ENCODE measurements at regions not wholly inside any gene's neighbourhood (a gene's known extent, or its start where the extent isn't known, plus 50 kb on each side); places are given as distances from the start of the nearest gene placed in this dataset.

DNA sequence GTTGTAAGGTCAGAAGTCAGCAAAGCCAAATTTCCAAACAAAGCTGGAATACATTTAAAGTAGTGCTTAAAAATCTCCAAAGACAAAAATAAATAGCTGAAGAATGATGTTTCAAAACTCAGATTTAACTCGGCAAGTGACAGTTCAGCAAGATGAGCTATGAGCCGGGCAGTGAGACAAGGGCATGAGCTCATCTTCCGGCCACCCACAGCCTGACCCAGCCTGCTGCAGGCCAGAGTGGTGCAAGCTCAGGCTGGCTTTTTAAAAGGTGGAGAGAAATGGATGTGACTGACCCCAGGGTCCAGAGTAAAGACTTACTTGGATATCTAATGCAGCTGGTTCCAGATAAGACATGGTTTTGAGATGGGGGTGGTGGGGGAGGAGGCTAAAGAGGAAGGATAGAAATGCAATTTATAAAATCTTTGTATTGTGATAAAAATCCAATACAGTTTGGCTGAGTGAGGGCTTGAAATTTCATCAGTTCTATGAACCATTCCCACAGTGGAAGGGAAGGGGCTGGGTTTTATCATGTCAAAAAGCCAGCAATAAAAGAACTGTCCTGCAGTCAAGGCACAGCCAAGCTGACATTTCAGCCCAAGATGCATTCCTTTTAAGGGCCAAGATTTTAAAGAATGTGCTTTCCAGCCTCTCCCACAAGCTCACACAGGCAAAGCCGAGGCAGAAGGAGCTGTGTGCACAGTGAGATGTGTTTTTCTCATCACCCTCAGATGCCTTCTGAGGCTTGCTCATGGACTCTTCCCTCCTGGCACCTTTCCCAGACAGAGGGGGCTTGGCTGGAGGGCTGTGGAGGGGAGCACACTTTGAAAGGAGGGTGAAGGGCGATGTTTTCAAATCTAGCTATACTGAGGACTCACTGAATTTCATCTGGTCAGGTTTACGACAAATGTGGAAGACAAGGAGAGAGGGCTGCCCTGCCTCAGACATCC is 97.9 kb upstream of the KLHL29 start:
- DNase-seq (ENCODE audit: low read depth in 2 of 2), result no peak

DNA sequence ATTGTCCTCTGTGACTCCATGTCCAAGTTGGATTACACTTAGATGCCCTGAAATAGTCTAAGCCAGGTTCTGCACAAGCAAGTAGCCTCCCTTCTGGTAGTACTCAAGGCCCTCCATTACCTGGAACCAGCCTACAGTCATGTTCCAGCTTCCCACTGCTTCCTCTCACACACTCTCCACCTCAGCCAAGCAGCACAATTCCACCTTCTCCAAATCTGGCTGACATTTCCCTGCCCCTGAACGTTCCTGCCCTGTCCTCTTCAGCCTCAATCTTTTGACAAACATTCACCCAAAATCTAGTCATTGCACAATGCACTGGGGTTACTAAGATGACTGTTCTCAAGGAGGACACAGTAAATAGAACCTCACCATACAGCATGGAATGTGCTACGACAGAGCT is 95.3 kb upstream of the KLHL29 start:
- DNase-seq (ENCODE audit: low read depth in 2 of 2), result no peak

DNA sequence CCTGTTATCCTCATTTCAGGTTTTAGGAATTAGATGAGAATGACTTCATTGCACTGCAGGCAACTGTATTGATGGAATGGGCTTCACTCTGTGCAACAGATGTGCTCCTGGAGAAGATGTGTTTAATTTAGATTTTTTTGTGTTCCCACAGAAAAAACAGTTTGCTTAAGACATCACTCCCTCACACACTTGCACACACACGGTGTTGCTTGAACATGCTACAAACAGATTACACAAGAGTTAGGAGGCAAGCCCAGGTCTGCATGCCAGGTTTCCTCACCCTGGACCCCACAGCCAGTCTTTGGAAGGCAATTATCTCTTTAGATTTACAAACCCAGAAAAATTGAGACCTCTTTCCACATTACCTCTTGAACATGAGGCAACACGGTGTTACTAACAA is 93.7 kb upstream of the KLHL29 start:
- no peak for DNase-seq (ENCODE audit: low read depth in 2 of 2)

DNA sequence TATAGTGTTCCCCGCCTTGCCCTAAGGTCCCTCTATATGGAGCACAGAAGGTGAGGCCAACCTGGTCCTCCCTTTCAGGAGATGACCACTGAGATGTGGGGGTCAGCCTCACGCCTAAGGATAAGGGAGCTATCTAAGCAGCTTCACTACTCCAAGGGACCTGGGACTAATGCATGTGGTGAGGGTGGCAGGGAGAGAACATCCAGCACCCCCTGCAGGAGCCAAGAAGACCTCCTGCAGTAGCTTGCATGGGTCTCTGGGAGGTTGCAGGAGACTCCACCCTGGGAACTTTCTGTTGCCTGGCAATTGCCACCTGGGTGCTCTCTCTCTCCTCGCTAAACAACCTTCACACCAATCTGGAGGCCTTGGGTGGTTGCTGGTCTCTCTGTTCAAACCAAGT is 93.0 kb upstream of the KLHL29 start:
- DNase-seq (ENCODE audit: low read depth in 2 of 2), result no peak

DNA sequence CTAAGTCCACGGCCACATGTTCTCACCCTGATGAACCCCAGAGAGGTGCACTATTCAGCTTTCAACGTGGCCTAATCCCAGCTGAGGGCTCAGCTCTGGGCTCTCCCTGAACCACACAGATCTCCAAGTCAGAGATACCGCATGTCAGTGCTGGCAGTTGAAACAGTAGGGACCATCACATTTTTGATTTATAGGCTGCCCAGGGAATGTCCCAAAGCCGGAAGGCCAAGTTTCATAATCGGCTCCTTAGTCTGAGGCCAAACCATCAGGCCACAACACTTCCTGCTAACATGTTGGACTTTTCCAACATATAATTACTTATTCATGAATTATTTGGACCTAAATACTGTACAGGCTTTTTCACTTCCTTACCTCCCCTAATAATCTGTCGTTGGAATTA is 91.9 kb upstream of the KLHL29 start:
- DNase-seq (ENCODE audit: low read depth in 2 of 2), result no peak

DNA sequence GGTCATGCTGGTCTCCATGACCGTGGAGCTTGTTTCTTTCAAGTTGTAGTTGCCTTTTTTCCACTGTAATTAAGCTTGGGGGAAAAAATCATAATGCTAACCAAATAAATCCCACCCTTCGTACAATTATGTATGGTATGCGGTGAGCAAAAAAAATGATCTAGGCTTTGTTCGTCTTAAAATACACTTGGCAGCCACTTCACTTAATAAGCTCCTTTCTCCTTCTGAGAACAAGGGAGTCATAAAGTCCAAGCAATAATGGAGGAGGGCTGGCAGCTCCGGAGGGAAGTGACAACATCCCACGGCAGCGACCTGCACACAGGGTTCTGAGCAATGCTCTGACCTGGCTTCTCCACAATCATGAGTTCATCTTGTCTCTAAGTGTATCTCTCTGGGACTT is 91.2 kb upstream of the KLHL29 start:
- DNase-seq (ENCODE audit: low read depth in 2 of 2), result no peak

DNA sequence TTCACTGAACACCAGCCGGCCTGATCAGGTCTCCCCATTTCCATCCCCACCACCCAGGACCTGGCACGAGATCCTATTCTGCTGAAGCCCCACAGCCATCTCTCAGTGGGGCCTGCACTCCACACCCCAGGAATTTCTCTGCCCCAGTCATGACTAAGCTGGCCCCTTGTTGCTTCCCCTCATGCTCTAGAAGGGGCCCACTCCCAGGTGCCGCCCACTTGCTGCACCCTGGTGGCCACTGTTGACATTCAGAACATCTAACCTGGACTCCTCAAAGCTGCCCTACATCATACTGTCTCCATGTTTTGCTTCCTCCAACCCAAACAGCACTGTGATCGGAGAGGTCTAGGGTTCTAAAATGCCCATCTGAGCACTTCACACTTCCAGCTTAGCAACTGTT is 90.7 kb upstream of the KLHL29 start:
- DNase-seq (ENCODE audit: low read depth in 2 of 2), result no peak

DNA sequence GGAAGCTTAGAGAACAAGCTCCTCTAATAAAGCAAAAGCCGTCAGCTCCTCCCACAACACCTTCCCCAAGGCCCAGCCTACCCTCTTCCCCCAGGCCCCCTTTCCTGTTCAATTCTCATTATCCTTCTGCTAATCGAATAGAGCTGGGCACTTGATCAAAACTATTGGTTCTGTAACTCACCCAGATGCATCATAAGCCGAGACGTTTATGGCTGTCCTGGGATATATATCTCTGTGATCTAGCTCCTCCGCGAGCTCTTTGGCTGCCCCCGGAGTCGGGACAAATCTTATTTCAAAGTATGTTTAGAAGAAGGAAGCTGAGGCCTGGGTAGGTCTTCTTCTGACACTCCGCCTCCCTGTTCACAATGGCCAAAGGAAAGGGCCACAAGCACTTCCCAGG is 88.3 kb upstream of the KLHL29 start:
- DNase-seq (ENCODE audit: low read depth in 2 of 2), result no peak

DNA sequence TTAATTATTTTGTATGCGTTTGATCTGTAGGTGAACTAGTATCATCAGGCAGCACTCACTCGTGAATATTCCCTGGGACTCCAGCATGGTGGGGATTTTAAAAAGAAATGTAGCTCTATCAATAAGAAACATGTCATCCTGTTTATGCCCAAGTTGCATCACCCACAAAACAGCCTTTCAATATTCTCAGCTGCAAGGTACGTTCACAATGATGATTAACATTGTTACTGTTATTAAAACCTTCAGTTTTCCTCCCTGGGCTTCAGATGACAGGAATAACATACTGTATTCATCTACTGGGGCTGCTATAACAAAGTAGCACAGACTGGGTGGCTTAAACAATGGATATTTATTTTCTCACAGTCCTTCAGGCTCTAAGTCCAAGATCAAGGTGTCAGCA is 87.9 kb upstream of the KLHL29 start:
- DNase-seq (ENCODE audit: low read depth in 2 of 2), result no peak

DNA sequence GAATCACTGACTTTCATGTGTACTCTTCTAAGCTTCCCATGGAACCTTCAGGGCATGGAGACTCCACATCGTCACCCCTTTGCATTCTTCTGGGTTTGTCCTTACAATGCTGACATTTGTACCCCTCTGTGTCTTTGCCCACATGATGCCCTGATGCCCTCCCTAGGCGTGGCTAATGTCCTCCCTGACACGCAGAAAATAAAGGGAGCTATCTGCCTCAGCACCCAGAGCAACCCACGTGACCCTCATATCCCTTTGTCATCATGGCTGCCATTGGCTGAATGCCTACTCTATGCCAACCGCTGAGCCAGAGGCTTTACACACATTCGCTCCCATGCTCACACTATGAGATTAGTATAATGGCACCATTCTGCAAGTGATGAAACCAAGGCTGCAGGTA is 86.4 kb upstream of the KLHL29 start:
- DNase-seq (ENCODE audit: low read depth in 2 of 2), result no peak

DNA sequence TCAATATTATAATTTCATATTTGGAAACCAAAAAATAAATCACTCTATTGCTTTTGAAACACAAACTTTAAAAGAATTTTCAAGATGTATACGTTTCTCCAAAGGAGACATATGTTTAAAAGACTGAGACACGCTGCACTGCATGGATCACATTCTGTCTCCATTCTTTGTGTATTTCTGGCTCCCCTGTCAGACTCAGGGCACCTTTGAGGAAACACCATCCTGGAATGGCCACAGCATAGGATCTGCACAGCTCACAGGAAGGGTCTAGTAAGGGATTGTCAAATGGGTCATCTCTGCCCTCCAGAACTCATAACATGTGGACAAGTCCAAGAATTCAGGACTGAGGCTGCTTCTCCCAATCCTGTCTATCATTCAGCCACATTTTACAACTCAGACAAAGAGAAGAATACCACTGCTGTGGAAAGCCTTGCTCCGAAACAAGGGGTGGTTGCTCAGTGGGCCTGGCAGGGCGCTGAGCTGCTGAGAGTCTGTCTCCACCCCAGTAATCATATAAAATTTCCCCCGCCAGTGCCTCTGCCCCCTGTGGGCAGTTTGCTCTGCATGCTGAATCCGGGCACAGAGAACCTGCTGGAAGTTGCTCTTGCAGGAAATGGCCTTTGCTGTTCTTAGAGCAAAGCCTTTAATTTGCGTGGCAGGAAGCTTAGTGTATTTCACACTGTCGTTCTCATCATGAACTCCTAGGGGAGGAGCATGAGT is 85.3 kb upstream of the KLHL29 start:
- no peak for DNase-seq (ENCODE audit: low read depth in 2 of 2)

DNA sequence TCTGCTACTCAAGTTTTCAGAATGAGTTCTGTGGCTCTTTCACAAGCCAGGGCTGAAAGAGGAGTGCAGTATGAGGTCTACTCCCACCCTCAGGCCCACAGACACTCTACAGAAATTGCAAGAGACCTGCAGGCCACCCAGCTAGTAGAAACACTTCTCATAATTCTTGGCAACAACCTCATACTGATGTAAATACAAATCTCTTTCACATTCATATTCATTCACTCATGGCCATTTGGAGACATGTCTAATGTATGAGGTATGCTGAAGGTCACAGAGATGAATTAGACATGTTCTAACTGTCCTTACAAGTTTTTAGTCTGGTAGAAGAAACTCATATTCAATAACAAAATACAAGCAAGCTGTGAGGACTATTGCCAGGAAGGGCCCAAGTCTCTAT is 83.8 kb upstream of the KLHL29 start:
- no peak for DNase-seq (ENCODE audit: low read depth in 2 of 2)

DNA sequence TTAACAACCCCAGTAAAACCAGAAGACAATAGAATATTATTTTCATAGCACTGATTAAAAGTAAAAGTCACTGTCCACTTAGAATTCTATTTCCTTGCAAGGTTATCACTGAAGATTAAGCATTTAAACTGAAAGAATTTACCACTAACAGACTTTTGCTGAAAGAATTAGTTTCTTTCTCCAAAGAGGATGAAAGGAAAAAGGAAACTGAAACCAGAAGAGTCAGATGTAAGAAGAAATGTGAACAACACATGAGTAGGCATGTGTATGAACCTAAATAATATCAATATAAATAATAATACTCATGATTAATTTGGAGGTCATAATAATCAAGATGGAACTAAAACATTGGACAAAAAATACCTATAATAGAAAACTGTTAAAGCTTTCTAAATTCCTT is 82.4 kb upstream of the KLHL29 start:
- no peak for DNase-seq (ENCODE audit: low read depth in 2 of 2)

DNA sequence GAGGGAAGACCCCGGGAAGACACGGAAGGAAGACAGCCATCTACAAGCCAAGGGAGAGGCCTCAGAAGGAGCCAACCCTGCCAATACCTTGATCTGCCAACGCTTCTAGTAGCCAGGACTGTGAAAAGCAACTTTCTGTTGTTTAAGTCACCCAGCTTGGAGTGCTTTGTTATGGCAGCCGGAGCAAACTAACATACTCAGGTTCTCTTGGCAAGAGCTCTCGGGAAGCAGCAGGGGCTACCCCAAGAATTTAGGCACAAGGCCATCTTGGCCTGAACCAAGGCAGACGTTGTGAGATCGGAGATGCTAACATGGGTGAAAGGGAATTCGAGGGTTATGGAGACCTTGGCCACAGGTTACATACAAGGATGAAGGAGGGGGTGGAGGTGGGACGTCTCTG is 78.6 kb upstream of the KLHL29 start:
- no peak for DNase-seq (ENCODE audit: low read depth in 2 of 2)

DNA sequence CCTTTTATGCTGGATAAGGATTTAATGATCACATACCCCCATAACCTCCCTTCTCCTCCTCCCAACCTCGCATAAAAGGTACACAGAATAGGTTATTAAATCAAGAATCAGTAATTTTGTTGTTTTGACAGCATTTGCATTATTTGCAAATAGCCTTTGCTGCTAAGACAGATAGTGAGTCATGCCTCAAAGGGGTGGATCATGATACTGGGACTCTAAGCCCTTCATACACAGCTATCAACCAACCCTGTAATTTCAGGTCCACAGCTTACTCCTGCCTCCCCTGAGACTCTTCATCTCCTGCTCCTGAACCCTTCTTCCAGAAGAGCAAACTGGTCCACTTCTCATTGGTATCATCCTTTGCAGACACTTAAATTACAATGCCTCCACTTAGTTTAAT is 73.8 kb upstream of the KLHL29 start:
- no peak for DNase-seq (ENCODE audit: low read depth in 2 of 2)

DNA sequence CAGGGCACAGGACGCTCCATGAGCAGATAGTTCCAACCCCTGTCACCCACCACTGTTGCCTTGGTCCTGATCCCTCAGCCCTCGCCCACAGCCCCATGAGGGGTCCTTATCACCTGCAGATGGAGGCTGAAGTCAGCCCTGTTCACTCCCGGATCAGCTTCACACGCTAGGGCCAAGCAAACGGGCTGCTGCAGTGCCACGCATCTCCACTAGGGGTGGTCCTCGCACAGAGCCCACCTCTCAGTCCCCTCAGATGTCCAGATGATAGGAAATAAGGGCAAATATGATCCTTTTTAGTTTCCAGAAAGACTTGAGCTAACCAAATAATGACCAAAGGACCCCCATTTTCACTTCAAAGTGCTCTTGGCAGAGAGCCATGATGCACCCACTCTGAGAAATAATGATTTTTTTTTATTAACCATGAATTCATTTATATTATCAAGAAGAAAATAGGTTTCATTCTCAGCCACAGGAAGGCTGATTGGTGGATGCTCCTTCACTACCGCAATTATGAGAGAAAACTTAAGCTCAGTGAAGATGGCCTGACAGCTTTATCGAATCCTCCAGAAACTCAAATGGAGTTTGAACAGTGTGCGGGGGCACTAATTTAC is 71.9 kb upstream of the KLHL29 start:
- peak in 1 of 2 donors; percentile 17 for DNase-seq (ENCODE audit: low read depth in 2 of 2)

DNA sequence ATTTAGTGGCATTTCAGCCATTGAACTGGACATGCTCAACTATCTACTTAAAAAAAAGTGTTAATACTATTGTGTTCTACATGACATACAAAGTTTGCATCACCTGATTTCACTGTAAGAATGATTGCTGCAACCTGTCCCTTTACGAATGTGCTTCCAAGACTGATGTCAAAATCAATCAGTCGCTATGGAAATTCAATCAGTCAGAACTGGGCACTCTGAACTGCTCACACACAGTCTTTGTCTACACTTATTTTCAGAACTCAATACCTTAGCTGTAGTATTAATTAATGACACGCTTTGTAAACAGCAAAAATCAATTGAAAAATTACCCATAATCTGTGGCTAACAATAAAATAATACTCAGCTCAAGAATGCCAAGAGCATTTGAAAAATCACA is 70.3 kb upstream of the KLHL29 start:
- DNase-seq (ENCODE audit: low read depth in 2 of 2), result no peak

DNA sequence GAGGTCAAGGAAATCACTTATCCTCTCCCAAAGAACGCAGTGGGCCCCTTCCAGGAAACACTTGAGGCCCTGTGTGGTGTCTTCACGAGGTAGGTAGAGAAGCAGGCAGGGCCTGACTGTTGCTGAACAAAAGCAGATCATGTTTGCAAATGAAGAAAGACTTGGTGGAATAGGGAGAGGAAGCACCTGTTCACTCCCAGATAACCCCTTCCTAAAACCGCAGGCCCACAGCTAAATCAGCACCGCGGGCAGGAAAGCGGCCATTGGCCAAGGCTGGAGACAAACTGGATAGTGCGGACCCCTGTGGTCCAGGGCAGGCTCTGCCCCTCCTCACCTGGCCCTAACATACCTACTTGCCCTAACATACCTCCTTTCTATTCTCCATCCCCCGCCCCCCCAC is 64.9 kb upstream of the KLHL29 start:
- no peak for DNase-seq (ENCODE audit: low read depth in 2 of 2)

DNA sequence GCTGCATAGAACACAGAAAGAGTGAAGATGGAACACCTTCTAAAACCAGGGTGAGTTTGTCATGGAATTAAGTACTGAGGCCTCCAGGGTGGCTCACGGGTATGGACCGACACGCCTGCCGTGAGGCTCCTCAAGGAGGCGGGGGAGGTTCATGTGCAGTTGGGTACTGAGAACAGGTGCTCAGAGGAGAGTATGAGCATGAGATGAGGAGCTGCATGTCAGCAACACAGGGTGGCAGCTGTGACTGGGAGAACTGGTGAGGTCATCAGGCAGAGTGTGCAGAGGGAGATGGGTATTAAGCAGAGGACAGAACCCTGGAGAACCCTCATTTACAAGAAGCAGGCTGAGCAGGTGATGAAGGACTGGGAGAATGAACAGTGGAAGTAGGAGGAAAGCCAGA is 63.2 kb upstream of the KLHL29 start:
- DNase-seq (ENCODE audit: low read depth in 2 of 2), result no peak

DNA sequence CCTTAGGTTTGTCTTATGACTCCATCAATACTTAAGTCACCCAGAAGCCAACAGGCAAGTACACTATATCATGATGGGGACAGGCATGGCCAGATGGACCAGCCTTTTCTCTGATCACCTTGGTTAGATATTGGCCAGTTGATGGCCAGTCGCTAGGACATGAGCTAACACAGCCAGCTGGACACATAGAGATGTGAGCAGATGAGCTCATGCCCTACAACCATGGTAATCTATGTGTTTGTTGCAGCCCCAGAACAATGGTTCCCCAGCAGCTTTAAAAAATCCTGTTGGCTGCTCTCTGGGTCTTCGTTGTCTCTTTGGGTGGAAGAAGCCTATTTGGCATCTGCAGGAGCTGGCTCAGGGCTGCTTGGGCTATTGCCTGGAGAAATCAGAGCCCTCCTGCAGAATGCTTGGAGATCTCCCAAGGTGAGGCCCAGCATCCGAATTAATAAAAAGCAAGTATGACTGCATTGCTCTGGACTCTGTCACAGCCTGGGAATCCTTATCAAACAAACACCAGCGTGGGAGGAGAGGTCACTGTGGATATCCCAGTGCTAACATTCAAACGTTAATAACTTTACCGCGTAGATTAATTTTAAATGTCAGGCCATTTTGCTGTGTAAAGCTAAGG is 62.3 kb upstream of the KLHL29 start:
- DNase-seq (ENCODE audit: low read depth in 2 of 2), result no peak

DNA sequence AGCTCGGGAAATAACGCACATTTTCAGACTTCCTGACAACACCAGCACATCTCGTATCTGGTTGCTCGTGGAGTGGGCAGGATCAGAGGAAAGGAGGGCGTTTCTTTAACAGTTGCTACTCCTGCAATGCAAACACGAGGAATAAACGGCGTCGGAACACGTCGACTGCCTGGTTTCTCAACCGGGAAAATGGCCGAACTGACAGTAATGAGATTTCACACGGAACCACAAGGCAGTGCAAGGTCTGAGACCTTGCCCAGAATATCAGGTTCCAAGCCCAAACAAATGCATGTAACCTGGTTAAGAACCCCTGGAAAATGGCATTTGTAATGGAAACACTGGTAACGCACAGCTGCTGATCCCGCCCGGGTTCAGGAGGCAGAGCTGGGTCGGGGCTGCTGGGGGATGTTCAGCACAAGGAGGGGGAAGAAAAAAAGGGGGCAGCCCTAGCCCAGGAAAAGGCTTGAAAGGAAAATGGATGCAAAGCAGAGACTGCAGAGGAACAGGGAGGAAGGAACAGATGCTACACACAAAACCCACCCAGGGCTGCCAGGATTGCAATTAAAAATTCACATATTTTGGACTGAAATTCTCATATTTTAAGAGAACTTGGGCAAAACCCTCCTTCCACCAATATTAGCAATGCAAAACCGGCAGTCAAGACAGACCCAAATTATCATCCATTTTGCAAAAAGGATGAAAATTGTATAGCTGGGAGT is 61.6 kb upstream of the KLHL29 start:
- DNase-seq (ENCODE audit: low read depth in 2 of 2), result no peak
